H1 (cell line): ENCODE measurements at regions not wholly inside any gene's neighbourhood (a gene's known extent, or its start where the extent isn't known, plus 50 kb on each side); places are given as distances from the start of the nearest gene placed in this dataset.

Source experiments
- CTCF ChIA-PET: fragments of 300-600 bp; sonication (Branson Sonifier 250); formaldehyde crosslinking; loops from one replicate; lab custom pipeline; 2021; ENCODE audit not compliant: partially characterized antibody; lab: Charles Lee
- POLR2A ChIA-PET: fragments of 300-600 bp; sonication (Branson Sonifier 250); formaldehyde crosslinking; loops from one replicate; lab custom pipeline; 2021; ENCODE audit warnings: inconsistent platforms; ENCODE audit not compliant: partially characterized antibody; lab: Charles Lee
- DNase-seq, 2 experiments: peaks; one replicate each; pipeline versions ENCODE4 v3.0.0 to v3.0.0-alpha.2; 2010 to 2022; ENCODE audit warnings: low spot score in 2 of 2, low read depth in 1 of 2, mixed read lengths in 1 of 2
- FAIRE-seq: peaks from 2 replicates; lab custom pipeline; 2011; peaks lifted over from hg19 to GRCh38; lab: Jason Lieb, UNC
- H2AFZ ChIP-seq: 2 replicates; pipeline ENCODE4 v1.8.1; 2012; ENCODE audit warnings: low read length, inconsistent platforms
- H2AK5ac ChIP-seq: 2 replicates; pipeline ENCODE4 v1.6.1; 2013; ENCODE audit warnings: low read depth, low read length
- H2BK120ac ChIP-seq: replicated peaks from 2 replicates; pipeline ENCODE3; 2013; ENCODE audit warnings: low read depth, low read length, inconsistent platforms
- H2BK12ac ChIP-seq: 2 replicates; pipeline ENCODE4 v1.6.1; 2013; ENCODE audit warnings: low read depth, low read length
- H2BK15ac ChIP-seq: 2 replicates; pipeline ENCODE4 v1.6.1; 2013; ENCODE audit warnings: low read length
- H2BK20ac ChIP-seq: 2 replicates; pipeline ENCODE4 v1.6.1; 2013; ENCODE audit warnings: low read length
- H2BK5ac ChIP-seq: 2 replicates; pipeline ENCODE4 v1.6.1; 2013; ENCODE audit warnings: low read depth, low read length
- H3K14ac ChIP-seq: 2 replicates; pipeline ENCODE4 v1.6.1; 2013; ENCODE audit warnings: inconsistent platforms; ENCODE audit not compliant: insufficient read length
- H3K18ac ChIP-seq: 2 replicates; pipeline ENCODE4 v1.6.1; 2013; ENCODE audit warnings: low read length; ENCODE audit errors: extremely low read depth
- H3K23ac ChIP-seq: 2 replicates; pipeline ENCODE4 v1.6.1; 2013; ENCODE audit warnings: inconsistent platforms; ENCODE audit not compliant: insufficient read length
- H3K23me2 ChIP-seq: 2 replicates; pipeline ENCODE4 v1.6.1; 2013; ENCODE audit warnings: low read depth, low read length
- H3K27ac ChIP-seq: 2 replicates; pipeline ENCODE4 v1.6.1; 2011; ENCODE audit warnings: low read depth, low read length, inconsistent platforms
- H3K27me3 ChIP-seq, 4 experiments: replicated peaks in 1 of 4; 1 replicate in 1 of 4; 2 replicates in 3 of 4; pipeline versions ENCODE4 v1.6.1 to v1.8.1; 2011 to 2013; ENCODE audit warnings: low read length in 3 of 4, mild to moderate bottlenecking in 3 of 4, inconsistent platforms in 2 of 4, mixed read lengths in 2 of 4, moderate library complexity in 1 of 4; ENCODE audit not compliant: control insufficient read depth in 3 of 4, insufficient read depth in 3 of 4; ENCODE audit errors: extremely low read depth in 1 of 4
- H3K36me3 ChIP-seq, 4 experiments: 2 replicates each; pipeline versions ENCODE4 v1.6.1 to v1.8.1; 2011 to 2013; ENCODE audit warnings: mild to moderate bottlenecking in 4 of 4, low read length in 3 of 4, moderate library complexity in 2 of 4, control low read depth in 1 of 4, inconsistent platforms in 1 of 4; ENCODE audit not compliant: insufficient read depth in 4 of 4, control insufficient read depth in 2 of 4
- H3K4ac ChIP-seq: replicated peaks from 2 replicates; pipeline ENCODE3; 2013; ENCODE audit warnings: low read length, low read depth, mixed read lengths, inconsistent platforms; ENCODE audit not compliant: insufficient read length
- H3K4me1 ChIP-seq, 4 experiments: replicated peaks in 1 of 4; 1 replicate in 1 of 4; 2 replicates in 3 of 4; pipeline versions ENCODE4 v1.6.1 to v1.8.1; 2011 to 2013; ENCODE audit warnings: low read length in 3 of 4, inconsistent platforms in 2 of 4, mixed read lengths in 1 of 4; ENCODE audit not compliant: insufficient read depth in 4 of 4, control insufficient read depth in 3 of 4
- H3K4me2 ChIP-seq, 2 experiments: 2 replicates each; pipeline versions ENCODE4 v1.6.1 to v1.8.1; 2011 to 2013; ENCODE audit warnings: low read depth in 2 of 2, low read length in 2 of 2, control low read depth in 1 of 2, inconsistent platforms in 1 of 2, mild to moderate bottlenecking in 1 of 2; ENCODE audit not compliant: insufficient read depth in 1 of 2
- H3K4me3 ChIP-seq, 4 experiments: fragments of 200-600, 300-600 bp in 1 of 4; sonication (generic), shearing (Covaris generic), sonication (Bioruptor Twin) in 1 of 4; 2 replicates each; pipeline versions ENCODE4 v1.5.1 to v1.8.1; 2011 to 2016; ENCODE audit warnings: low read length in 4 of 4, low read depth in 3 of 4, control low read depth in 2 of 4, inconsistent platforms in 2 of 4, mild to moderate bottlenecking in 2 of 4, mixed read lengths in 1 of 4, moderate library complexity in 1 of 4; ENCODE audit not compliant: insufficient read depth in 2 of 4; ENCODE audit errors: extremely low read depth in 1 of 4
- H3K56ac ChIP-seq: replicated peaks from 2 replicates; pipeline ENCODE3; 2013; ENCODE audit warnings: low read depth, mild to moderate bottlenecking, mixed read lengths, low read length, inconsistent platforms; ENCODE audit not compliant: insufficient read length
- H3K79me1 ChIP-seq: 2 replicates; pipeline ENCODE4 v1.6.1; 2013; ENCODE audit warnings: low read depth, low read length, control low read depth
- H3K79me2 ChIP-seq, 2 experiments: 2 replicates each; pipeline versions ENCODE4 v1.6.1 to v1.8.1; 2012 to 2013; ENCODE audit warnings: low read length in 2 of 2, mild to moderate bottlenecking in 2 of 2, inconsistent platforms in 1 of 2; ENCODE audit not compliant: insufficient read depth in 2 of 2, control insufficient read depth in 1 of 2
- H3K9ac ChIP-seq, 4 experiments: replicated peaks in 1 of 4; 1 replicate in 1 of 4; 2 replicates in 3 of 4; pipeline versions ENCODE4 v1.6.1 to v1.8.1; 2011 to 2013; ENCODE audit warnings: low read depth in 3 of 4, low read length in 3 of 4, control low read depth in 2 of 4, mild to moderate bottlenecking in 2 of 4, moderate library complexity in 2 of 4, inconsistent platforms in 1 of 4; ENCODE audit errors: extremely low read depth in 1 of 4
- H3K9me3 ChIP-seq, 2 experiments: 2 replicates each; pipeline versions ENCODE4 v1.6.1 to v1.8.1; 2012 to 2013; ENCODE audit warnings: mild to moderate bottlenecking in 2 of 2, moderate library complexity in 2 of 2, control low read depth in 1 of 2, inconsistent platforms in 1 of 2, low read depth in 1 of 2, low read length in 1 of 2, mixed read lengths in 1 of 2; ENCODE audit not compliant: insufficient read depth in 2 of 2
- H4K20me1 ChIP-seq, 2 experiments: replicated peaks in 1 of 2; 2 replicates each; pipeline versions ENCODE3 to v1.8.1; 2011 to 2013; ENCODE audit warnings: inconsistent platforms in 2 of 2, low read length in 2 of 2, mild to moderate bottlenecking in 1 of 2; ENCODE audit not compliant: insufficient read depth in 2 of 2, control insufficient read depth in 1 of 2
- H4K5ac ChIP-seq: 2 replicates; pipeline ENCODE4 v1.6.1; 2013; ENCODE audit warnings: low read length, low read depth, mixed read lengths, inconsistent platforms; ENCODE audit not compliant: insufficient read length
- H4K8ac ChIP-seq: 2 replicates; pipeline ENCODE4 v1.8.0; 2013; ENCODE audit warnings: mild to moderate bottlenecking, moderate library complexity, low read length, inconsistent platforms; ENCODE audit not compliant: insufficient read depth; ENCODE audit errors: extremely low read depth
- H4K91ac ChIP-seq: replicated peaks from 2 replicates; pipeline ENCODE3; 2013; ENCODE audit warnings: low read length, mixed read lengths, inconsistent platforms; ENCODE audit not compliant: insufficient read length
- CHD1 ChIP-seq: IDR thresholded peaks from 2 replicates; pipeline ENCODE4 v1.6.1; 2012; ENCODE audit warnings: low read depth, low read length, improper control_type of control experiment
- E2F6 ChIP-seq: IDR thresholded peaks from 2 replicates; pipeline ENCODE4 v1.6.1; 2012; ENCODE audit warnings: inconsistent platforms
- NANOG ChIP-seq: IDR thresholded peaks from 2 replicates; pipeline ENCODE4 v1.6.1; 2011; ENCODE audit warnings: low read length, low read depth, mild to moderate bottlenecking, inconsistent platforms; ENCODE audit not compliant: insufficient read depth, poor library complexity, severe bottlenecking
- PHF8 ChIP-seq: fragments of 200-600 bp; sonication (generic); conservative IDR thresholded peaks from 2 replicates; pipeline ENCODE4 v1.7.1; 2012; ENCODE audit warnings: low read depth, mild to moderate bottlenecking, inconsistent platforms, low read length, moderate library complexity
- SIN3A ChIP-seq, 2 experiments: IDR thresholded peaks in 1 of 2; conservative IDR thresholded peaks in 1 of 2; 2 replicates each; pipeline ENCODE4 v1.6.1; 2011 to 2012; ENCODE audit warnings: low read length in 2 of 2, improper control_type of control experiment in 1 of 2, low read depth in 1 of 2, mild to moderate bottlenecking in 1 of 2
- TCF12 ChIP-seq: IDR thresholded peaks from 2 replicates; pipeline ENCODE4 v1.6.1; 2011; ENCODE audit warnings: low read depth, mild to moderate bottlenecking, low read length
- WGBS, 2 experiments: shearing (Covaris generic) in 1 of 2; methylation state at CpG; one replicate each; pipeline versions ENCODE4 v1.1.6 to v1.1.7; 2013 to 2015; ENCODE audit warnings: low lambda C conversion rate in 2 of 2, mixed read lengths in 2 of 2, inconsistent platforms in 1 of 2, low coverage in 1 of 2, missing lambda C conversion rate in 1 of 2; ENCODE audit not compliant: insufficient replicate concordance in 2 of 2, insufficient coverage in 1 of 2, insufficient read length in 1 of 2; ENCODE audit errors: extremely low coverage in 1 of 2, missing lambda C conversion rate in 1 of 2; 5-methylcytosine and 5-hydroxymethylcytosine counted together

GRCh38 chr6:10310826-10311225, 104.0 kb downstream of the TFAP2A start:
- no peaks in the 10 kb centered on the region for H3K23me2 ChIP-seq
- H3K23ac ChIP-seq = no peak overlapping the region
- 0 out of 2 replicates have a peak overlapping the region, but pooled peaks have one; percentile 61 for H2BK15ac ChIP-seq
- H4K5ac ChIP-seq = no peak overlapping the region
- H4K91ac ChIP-seq = peak overlapping the region; percentile 63
- TF ChIP-seq CHD1 (no peak), E2F6 (no peak), SIN3A (conservative IDR thresholded peaks at IDR 0.05 in 1 of 2, IDR thresholded peaks at IDR 0.05 in 1 of 2; ENCODE audit: low read depth in 1 of 2, low read length in 2 of 2) (no peak), TCF12 (no peak), NANOG (no peak), PHF8 (no peak)
- POLR2A ChIA-PET = interaction anchor here (0.9 kb wide), 1 partner anchor 94 kb away, joined by 3 read pairs; no protein-coding TSS in a partner anchor
- FAIRE-seq = no peak
- CTCF ChIA-PET = no interaction called here
- H4K8ac ChIP-seq = no peak overlapping the region
- no peaks in the 10 kb centered on the region for H3K27me3 ChIP-seq
- H3K4me1 ChIP-seq = peaks cover 8 to 31% (median 18%) of the 10 kb centered on the region in 4 experiments; a peak in 6 of 7 replicates
- no peaks in the 10 kb centered on the region for H4K20me1 ChIP-seq
- H2AK5ac ChIP-seq = no peak overlapping the region; the same call in 1 of the 2 replicates
- H3K14ac ChIP-seq = no peak overlapping the region
- H3K9me3 ChIP-seq = no peaks in the 10 kb centered on the region; a peak in 1 of 4 replicates
- H2BK12ac ChIP-seq = peak overlapping the region; percentile 91
- H3K4me2 ChIP-seq = no peak overlapping the region
- no peak overlapping the region for H2AFZ ChIP-seq
- H3K27ac ChIP-seq = no peak overlapping the region
- no peak overlapping the region for H3K56ac ChIP-seq
- H3K18ac ChIP-seq = peak overlapping the region; percentile 44; the same call in 1 of the 2 replicates
- H3K36me3 ChIP-seq = no peaks in the 10 kb centered on the region
- no peak for DNase-seq
- H2BK5ac ChIP-seq = no peak overlapping the region
- H3K4me3 ChIP-seq = no peak overlapping the region
- no peak overlapping the region for H3K4ac ChIP-seq
- no peaks in the 10 kb centered on the region for H3K79me1 ChIP-seq
- H2BK20ac ChIP-seq = peak overlapping the region; percentile 98; the same call in 1 of the 2 replicates
- WGBS, 2 experiments = 87% methylated on average over 10 of the region's 10 CpGs; no CpG with 5 or more reads in 1 of the 2 experiments
- H3K9ac ChIP-seq = no peak overlapping the region
- no peaks in the 10 kb centered on the region for H3K79me2 ChIP-seq
- H2BK120ac ChIP-seq = no peak overlapping the region
